ENCODE measurements at regions not wholly inside any gene's neighbourhood (a gene's known extent, or its start where the extent isn't known, plus 50 kb on each side); places are given as distances from the start of the nearest gene placed in this dataset.

GRCh38 chr2:14524041-14524802 is 108.3 kb upstream of the LRATD1 start:
- peak; percentile 79 for DNase-seq (ENCODE audit: low read depth)

- DNase-seq (ENCODE audit: low read depth), result no peak
Observed at GRCh38 chr2:14524803-14525080, 107.8 kb upstream of the LRATD1 start.

- DNase-seq (ENCODE audit: low read depth), result peak; percentile 35
Observed at GRCh38 chr2:14530506-14530905, 102.0 kb upstream of the LRATD1 start.

- no peak for DNase-seq (ENCODE audit: low read depth)
Observed at GRCh38 chr2:14533131-14533757, 99.3 kb upstream of the LRATD1 start.

GRCh38 chr2:14535156-14535555 is 97.4 kb upstream of the LRATD1 start:
- no peak for DNase-seq (ENCODE audit: low read depth)

- peak; percentile 17 for DNase-seq (ENCODE audit: low read depth)
Observed at GRCh38 chr2:14536976-14537375, 95.5 kb upstream of the LRATD1 start.

GRCh38 chr2:14540015-14540414 is 92.5 kb upstream of the LRATD1 start:
- no peak for DNase-seq (ENCODE audit: low read depth)

- no peak for DNase-seq (ENCODE audit: low read depth)
Observed at GRCh38 chr2:14543284-14543683, 89.2 kb upstream of the LRATD1 start.

GRCh38 chr2:14544247-14544646 is 88.3 kb upstream of the LRATD1 start:
- no peak for DNase-seq (ENCODE audit: low read depth)

GRCh38 chr2:14547830-14548229 is 84.7 kb upstream of the LRATD1 start:
- DNase-seq (ENCODE audit: low read depth), result no peak

GRCh38 chr2:14550658-14551057 is 81.9 kb upstream of the LRATD1 start:
- DNase-seq (ENCODE audit: low read depth), result no peak

- no peak for DNase-seq (ENCODE audit: low read depth)
Observed at GRCh38 chr2:14551069-14551468, 81.4 kb upstream of the LRATD1 start.

- no peak for DNase-seq (ENCODE audit: low read depth)
Observed at GRCh38 chr2:14552286-14552685, 80.2 kb upstream of the LRATD1 start.

- no peak for DNase-seq (ENCODE audit: low read depth)
Observed at GRCh38 chr2:14552818-14553217, 79.7 kb upstream of the LRATD1 start.

- no peak for DNase-seq (ENCODE audit: low read depth)
Observed at GRCh38 chr2:14554849-14555545, 77.5 kb upstream of the LRATD1 start.

- DNase-seq (ENCODE audit: low read depth), result no peak
Observed at GRCh38 chr2:14557111-14557510, 75.4 kb upstream of the LRATD1 start.

GRCh38 chr2:14557916-14558315 is 74.6 kb upstream of the LRATD1 start:
- no peak for DNase-seq (ENCODE audit: low read depth)

- no peak for DNase-seq (ENCODE audit: low read depth)
Observed at GRCh38 chr2:14558335-14558919, 74.1 kb upstream of the LRATD1 start.

GRCh38 chr2:14560716-14561115 is 71.8 kb upstream of the LRATD1 start:
- no peak for DNase-seq (ENCODE audit: low read depth)

GRCh38 chr2:14563324-14563723 is 69.2 kb upstream of the LRATD1 start:
- no peak for DNase-seq (ENCODE audit: low read depth)

GRCh38 chr2:14565666-14566065 is 66.9 kb upstream of the LRATD1 start:
- no peak for DNase-seq (ENCODE audit: low read depth)

GRCh38 chr2:14567561-14567960 is 65.0 kb upstream of the LRATD1 start:
- DNase-seq (ENCODE audit: low read depth), result no peak

GRCh38 chr2:14569294-14569693 is 63.2 kb upstream of the LRATD1 start:
- DNase-seq (ENCODE audit: low read depth), result no peak

Measured in RPMI7951 (cell line).